CD4-positive, alpha-beta T cell treated with Interleukin-6 for 4 hours (primary cell): ENCODE measurements at regions not wholly inside any gene's neighbourhood (a gene's known extent, or its start where the extent isn't known, plus 50 kb on each side); places are given as distances from the start of the nearest gene placed in this dataset.
"Not testable (repeated sequence)": the region's sequence is repeated elsewhere in the genome, so short reads cannot be mapped to it uniquely, and the experiment has no call there.

Experiments used
- DNase-seq: peaks from one replicate; pipeline ENCODE4 v3.0.0-alpha.2; 2020; ENCODE audit warnings: mixed read lengths

GRCh38 chr4:43457866-43458265 is 565.4 kb downstream of the GRXCR1 start:
- DNase-seq = no peak

GRCh38 chr4:43458293-43458692 is 565.8 kb downstream of the GRXCR1 start:
- no peak for DNase-seq

GRCh38 chr4:43471950-43472349 is 579.4 kb downstream of the GRXCR1 start:
- DNase-seq = no peak

DNA sequence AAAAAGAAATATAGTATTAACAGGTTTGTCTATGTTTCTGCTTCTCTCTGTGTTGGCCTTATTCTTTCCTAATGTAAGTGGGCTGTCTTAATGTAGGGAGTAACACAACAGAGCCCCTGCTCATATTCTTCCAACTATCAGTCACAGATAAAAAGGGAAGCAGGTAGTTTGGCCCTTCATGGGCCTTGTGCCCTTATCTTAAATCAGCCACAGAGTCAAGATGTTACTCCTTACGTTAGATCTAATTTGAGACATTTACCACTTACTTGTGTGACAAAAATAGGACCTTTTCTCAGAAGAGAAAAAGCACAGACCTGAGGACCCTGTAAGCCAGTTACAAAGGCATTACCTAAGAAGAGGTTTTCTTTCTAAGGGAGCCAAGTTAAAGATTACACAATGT is 589.0 kb downstream of the GRXCR1 start:
- DNase-seq = no peak

DNA sequence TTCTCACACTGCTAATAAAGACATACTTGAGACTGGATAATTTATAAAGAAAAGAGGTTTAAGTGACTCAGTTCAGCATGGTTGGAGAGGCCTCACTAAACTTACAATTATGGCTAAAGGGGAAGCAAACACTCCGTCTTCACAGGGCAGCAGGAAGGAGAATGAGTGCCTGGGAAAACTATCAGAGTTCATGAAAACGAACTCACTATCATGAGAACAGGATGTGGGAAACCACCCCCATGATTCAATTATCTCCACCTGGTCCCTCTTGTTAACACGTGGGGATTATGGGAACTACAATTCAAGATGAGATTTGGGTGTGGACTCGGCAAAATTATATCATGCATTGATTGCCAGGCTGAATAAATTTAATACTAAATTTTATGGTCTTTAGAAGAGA is 592.7 kb downstream of the GRXCR1 start:
- DNase-seq = no peak

GRCh38 chr4:43496188-43496587 is 603.7 kb downstream of the GRXCR1 start:
- no peak for DNase-seq

- no peak for DNase-seq
Observed at GRCh38 chr4:43496602-43497001, 604.1 kb downstream of the GRXCR1 start.

DNA sequence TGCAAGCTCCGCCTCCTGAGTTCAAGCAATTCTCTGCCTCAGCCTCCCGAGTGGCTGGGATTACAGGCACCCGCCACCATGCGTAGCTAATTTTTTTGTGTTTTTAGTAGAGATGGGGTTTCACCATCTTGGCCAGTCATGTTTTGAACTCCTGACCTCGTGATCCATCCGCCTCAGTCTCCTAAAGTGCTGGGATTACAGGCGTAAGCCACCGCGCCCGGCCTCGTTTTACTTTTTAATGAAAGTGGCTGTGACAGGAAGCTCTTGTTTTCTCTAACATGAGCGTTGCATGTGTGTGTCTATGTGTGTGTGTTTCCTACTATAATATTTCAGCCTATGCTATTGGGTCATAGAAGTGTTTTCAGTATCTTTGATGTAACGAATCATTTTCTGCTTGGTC is 613.3 kb downstream of the GRXCR1 start:
- DNase-seq = not testable (repeated sequence)

GRCh38 chr4:43512253-43512652 is 619.7 kb downstream of the GRXCR1 start:
- no peak for DNase-seq

DNA sequence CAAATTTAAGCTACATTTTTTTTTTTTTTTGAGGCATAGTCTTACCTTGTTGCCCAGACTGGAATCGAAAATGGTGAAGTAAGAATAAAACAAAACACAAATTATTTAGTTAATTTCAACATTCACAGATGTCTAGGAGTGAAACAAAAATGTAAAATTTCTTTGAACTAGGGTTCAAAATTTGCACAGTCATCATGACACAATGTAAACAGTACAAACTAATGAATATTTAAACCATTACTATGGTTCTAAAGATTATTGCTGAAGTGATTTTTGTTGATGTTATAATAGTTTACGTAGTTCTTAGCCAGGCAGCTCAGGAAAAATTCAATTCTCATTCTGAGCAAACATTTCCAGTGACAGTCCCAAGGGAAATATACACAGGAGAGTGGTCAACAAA is 633.1 kb downstream of the GRXCR1 start:
- DNase-seq = no peak

- DNase-seq = no peak
Observed at GRCh38 chr4:43547561-43547960, 655.0 kb downstream of the GRXCR1 start.

DNA sequence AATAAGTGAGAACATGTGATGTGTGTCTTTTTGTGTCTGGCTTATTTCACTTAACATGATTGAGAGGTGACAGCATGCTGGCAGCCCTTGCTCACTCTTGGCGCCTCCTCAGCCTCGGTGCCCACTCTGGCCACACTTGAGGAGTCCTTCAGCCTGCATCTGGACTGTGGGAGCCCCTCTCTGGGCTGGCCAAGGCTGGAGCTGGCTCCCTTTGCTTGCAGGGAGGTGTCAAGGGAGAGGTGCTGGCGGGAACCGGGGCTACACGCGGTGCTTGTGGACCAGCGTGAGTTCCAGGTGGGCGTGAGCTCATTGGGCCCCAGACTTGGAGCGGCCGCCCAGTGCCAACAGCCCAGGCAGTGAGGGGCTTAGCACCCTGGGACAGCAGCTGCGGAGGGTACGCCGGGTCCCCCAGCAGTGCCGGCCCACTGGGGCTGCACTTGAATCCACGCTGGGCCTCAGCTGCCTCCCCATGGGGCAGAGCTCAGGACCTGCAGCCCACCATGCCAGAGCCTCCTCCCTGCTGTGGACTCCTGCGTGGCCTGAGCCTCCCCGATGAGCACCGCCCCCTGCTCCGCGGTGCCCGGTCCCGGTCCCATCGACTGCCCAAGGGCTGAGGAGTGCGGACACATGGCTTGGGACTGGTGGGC is 658.6 kb downstream of the GRXCR1 start:
- DNase-seq = no peak

- no peak for DNase-seq
Observed at GRCh38 chr4:43556262-43556661, 663.7 kb downstream of the GRXCR1 start.

DNA sequence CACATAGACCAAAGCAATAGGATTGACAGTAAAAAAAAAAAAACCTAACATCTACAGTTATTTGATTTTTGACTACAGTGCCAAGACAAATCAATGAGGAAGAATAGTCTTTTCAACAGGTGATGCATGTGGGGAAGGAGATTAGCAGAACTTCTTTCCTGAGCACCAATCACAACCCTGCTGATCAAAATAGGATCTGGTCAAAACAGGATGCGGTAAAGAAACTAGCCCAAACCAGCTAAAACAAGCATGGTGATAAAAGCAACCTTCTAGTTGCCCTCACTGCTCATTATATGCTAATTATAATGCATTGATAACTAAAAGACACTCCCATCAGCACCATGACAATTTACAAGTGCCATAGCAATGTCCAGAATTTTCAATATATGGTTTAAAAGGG is 667.5 kb downstream of the GRXCR1 start:
- no peak for DNase-seq

DNA sequence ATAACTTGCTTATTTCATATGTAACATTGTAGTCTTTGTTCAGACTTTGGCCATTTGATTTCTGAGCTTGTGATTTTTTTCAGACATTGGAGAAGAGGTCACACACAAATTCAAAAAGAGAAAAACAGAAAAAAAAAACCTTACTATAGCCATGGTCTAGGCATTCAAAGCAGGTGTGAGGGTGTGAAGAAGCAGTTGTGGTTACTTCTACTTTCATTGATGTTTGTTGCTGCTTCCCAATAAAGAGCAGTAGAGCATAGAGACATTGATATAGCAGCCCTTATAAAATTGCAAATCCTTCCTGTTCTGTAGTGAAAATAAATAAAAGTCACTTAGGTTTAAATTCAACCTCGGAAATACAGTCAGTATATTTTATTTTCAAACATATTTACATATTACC is 671.6 kb downstream of the GRXCR1 start:
- no peak for DNase-seq

DNA sequence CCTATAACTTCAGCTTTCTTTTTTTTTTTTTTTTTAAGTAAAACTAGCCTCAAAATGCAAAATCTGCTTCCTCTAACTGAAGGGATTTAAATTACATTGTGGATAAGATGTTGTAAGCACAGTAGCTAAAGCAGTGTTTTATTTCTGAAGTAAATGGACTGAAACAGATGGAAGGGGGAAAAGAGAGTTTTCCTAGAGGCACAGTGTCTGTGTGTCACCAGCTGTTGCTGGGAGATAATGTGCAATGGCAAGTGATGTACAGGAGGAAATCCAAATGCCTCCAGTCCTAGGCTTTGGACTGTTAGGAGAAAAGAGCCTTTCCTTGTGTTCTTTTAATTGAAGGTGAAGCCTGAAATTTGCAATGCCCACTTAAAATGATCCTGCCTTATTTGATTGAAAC is 672.1 kb downstream of the GRXCR1 start:
- DNase-seq = no peak

DNA sequence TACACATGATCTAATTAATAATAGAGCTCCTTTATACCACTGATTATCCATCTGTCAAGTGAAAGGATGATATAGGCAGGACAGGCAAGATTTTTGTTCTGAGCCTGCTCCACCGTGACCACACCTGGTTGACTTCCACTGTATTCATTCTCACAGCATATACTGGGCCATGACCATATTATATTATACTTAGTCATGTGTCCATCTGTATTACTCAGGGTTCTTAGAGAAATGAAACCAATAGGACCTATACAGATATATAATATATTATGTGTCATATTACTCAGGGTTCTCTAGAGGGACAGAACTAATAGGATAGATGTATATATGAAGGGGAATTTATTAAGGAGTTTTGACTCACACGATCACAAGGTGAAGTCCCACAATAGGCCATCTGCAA is 675.1 kb downstream of the GRXCR1 start:
- DNase-seq = no peak

DNA sequence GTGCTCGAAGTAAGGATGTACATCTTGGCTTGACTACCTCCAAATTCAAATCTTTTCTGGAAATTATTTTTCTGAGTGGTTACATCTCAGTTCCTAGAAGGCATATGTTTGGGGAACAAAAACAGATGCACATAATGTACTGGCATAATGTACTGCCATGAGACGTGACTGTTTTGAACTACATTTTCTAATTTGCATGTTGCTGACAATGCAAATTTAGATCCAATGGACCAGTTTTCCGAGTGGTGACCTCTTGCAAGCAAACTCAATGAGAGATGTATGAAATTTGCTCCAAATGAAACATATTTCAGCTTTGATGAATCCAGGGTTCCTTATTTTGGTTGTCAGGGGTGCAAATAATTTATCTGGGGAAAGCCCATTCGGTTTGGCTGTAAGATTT is 694.3 kb downstream of the GRXCR1 start:
- no peak for DNase-seq

DNA sequence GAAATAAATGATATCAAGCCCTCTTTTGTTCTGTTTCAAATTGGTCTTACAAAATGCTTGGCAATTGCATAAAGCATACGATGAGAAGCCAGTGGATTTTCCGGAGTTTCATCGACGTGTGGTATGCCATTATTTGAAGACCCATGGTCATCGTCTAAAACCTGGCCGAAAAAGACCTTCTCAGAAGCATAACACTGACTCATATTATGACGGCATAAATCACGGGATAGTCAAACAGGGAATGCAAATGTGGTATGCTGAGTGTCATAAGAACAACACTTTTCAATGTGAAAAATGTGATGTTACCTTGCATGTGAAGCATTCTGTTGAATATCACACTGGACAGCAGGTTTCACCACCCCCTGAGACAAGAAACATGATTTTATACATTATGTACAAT is 695.2 kb downstream of the GRXCR1 start:
- no peak for DNase-seq

GRCh38 chr4:43607400-43607799 is 714.9 kb downstream of the GRXCR1 start:
- DNase-seq = no peak

GRCh38 chr4:43607827-43608461 is 715.4 kb downstream of the GRXCR1 start:
- no peak for DNase-seq

DNA sequence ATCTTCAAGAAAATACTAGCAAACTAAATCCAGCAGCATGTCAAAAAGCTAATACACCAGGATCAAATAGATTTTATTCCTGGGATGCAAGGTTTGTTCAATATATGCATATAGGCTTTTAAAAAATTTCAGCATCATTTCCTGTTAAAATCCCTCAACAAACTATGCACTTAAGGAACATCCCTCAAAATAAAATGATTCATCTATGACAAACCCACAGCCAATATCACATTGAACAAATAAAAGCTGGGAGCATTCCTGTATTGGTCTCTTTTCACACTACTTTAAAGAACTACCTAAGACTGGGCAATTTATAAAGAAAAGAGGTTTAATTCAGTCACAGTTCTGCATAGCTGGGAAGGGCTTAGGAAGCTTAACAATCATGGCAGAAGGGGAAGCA is 726.7 kb downstream of the GRXCR1 start:
- DNase-seq = no peak

DNA sequence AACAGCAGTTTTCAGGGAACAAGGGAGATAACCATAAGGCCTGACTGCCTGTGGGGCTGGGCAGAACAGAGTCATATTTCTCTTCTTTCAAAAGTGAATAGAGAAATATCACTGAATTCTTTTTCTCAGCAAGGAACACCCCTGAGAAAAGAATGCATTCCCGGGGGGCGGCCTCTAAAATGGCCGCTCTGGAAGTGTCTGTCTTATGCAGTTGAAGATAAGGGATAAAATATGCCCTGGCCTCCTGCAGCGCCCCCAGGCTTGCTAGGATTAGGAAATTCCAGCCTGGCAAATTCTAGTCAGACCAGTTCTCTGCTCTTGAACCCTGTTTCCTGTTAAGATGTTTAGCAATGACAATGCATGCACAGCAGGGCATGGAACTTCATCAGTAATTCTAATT is 745.4 kb downstream of the GRXCR1 start:
- not testable (repeated sequence) for DNase-seq

DNA sequence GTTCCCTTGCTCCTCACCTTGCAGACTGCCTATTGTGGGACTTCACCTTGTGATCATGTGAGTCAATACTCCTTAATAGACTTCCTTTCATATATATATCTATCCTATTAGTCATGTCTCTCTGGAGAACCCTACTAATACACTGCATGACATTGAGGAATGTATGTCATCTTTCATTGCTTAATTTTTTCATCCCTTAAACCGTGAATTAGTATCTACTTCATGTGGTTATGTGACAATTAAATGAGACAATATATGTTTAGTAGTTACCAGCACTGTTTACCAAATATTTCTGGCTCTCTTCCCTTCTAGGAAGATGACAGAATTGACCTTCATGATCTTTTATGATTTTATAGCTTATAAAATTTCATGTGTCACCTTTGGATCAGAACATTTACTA is 759.5 kb downstream of the GRXCR1 start:
- no peak for DNase-seq

DNA sequence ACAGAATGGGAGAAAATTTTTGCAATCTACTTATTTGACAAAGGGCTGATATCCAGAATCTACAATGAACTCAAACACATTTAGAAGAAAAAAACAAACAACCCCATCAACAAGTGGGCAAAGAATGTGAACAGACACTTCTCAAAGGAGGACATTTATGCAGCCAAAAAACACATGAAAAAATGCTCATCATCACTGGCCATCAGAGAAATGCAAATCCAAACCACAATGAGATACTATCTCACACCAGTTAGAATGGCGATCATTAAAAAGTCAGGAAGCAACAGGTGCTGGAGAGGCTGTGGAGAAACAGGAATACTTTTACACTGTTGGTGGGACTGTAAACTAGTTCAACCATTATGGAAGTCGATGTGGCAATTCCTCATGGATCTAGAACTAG is 767.0 kb downstream of the GRXCR1 start:
- not testable (repeated sequence) for DNase-seq
